Urinary bladder (tissue), 3 donors: ENCODE measurements at regions not wholly inside any gene's neighbourhood (a gene's known extent, or its start where the extent isn't known, plus 50 kb on each side); places are given as distances from the start of the nearest gene placed in this dataset.
"Not testable (repeated sequence)": the region's sequence is repeated elsewhere in the genome, so short reads cannot be mapped to it uniquely, and the experiment has no call there.

ENCODE experiments used
- DNase-seq: peaks from one replicate; pipeline ENCODE4 v3.0.0-alpha.2; 2015; ENCODE audit errors: extremely low spot score
- H3K27ac ChIP-seq: one replicate; pipeline ENCODE4 v1.5.1; 2013; ENCODE audit warnings: low read depth, mild to moderate bottlenecking, moderate library complexity
- H3K36me3 ChIP-seq: one replicate; pipeline ENCODE4 v1.6.1; 2013; ENCODE audit warnings: mild to moderate bottlenecking, moderate library complexity; ENCODE audit not compliant: insufficient read depth
- H3K4me1 ChIP-seq: one replicate; pipeline ENCODE4 v1.6.1; 2013; ENCODE audit warnings: mild to moderate bottlenecking, moderate library complexity; ENCODE audit not compliant: insufficient read depth
- H3K4me3 ChIP-seq: one replicate; pipeline ENCODE4 v1.5.1; 2013; ENCODE audit warnings: low read depth, low read length
- WGBS: extraction: QIAGEN DNeasy Blood & Tissue Kit; methylation state at CpG from one replicate; pipeline ENCODE4 v1.1.7; 2013; 5-methylcytosine and 5-hydroxymethylcytosine counted together
- donor health status: healthy with polysubstance abuse.
- donor health status: healthy.

GRCh38 chr4:165785337-165785736 is 87.7 kb upstream of the TLL1 start:
- no peak overlapping the region for H3K27ac ChIP-seq
- no peak for DNase-seq

GRCh38 chr4:165787516-165788274 is 85.3 kb upstream of the TLL1 start:
- no peak for DNase-seq
- no peaks in the 10 kb centered on the region for H3K36me3 ChIP-seq
- H3K4me3 ChIP-seq: no peak overlapping the region
- H3K27ac ChIP-seq: no peak overlapping the region
- WGBS: 25% methylated on average over 4 of the region's 4 CpGs
- no peaks in the 10 kb centered on the region for H3K4me1 ChIP-seq

More at GRCh38 chr4:165785337-165785736, 87.7 kb upstream of the TLL1 start:
- 69% methylated on average over 2 of the region's 2 CpGs for WGBS
- no peaks in the 10 kb centered on the region for H3K36me3 ChIP-seq
- no peak overlapping the region for H3K4me3 ChIP-seq
- H3K4me1 ChIP-seq: no peaks in the 10 kb centered on the region

GRCh38 chr4:165788686-165789463 is 84.2 kb upstream of the TLL1 start:
- whole genome bisulfite sequencing: 66% methylated on average over 3 of the region's 3 CpGs
- Histone ChIP-seq H3K4me1 (no peaks in the 10 kb centered on the region), H3K36me3 (no peaks in the 10 kb centered on the region), H3K27ac (no peak overlapping the region), H3K4me3 (no peak overlapping the region)
- DNase-seq: no peak

- no peak for DNase-seq
- 69% methylated on average over 2 of the region's 2 CpGs for WGBS
- Histone ChIP-seq H3K4me3 (no peak overlapping the region), H3K27ac (no peak overlapping the region), H3K4me1 (no peaks in the 10 kb centered on the region), H3K36me3 (no peaks in the 10 kb centered on the region)
Measured at GRCh38 chr4:165793236-165793635, 79.8 kb upstream of the TLL1 start.

GRCh38 chr4:165794834-165795233 is 78.2 kb upstream of the TLL1 start:
- DNase-seq: no peak
- Histone ChIP-seq H3K4me3 (no peak overlapping the region), H3K36me3 (no peaks in the 10 kb centered on the region), H3K27ac (no peak overlapping the region), H3K4me1 (no peaks in the 10 kb centered on the region)

GRCh38 chr4:165799384-165799815 is 73.6 kb upstream of the TLL1 start:
- Histone ChIP-seq H3K36me3 (no peaks in the 10 kb centered on the region), H3K4me1 (no peaks in the 10 kb centered on the region), H3K4me3 (no peak overlapping the region), H3K27ac (no peak overlapping the region)
- 97% methylated on average over 28 of the region's 28 CpGs for WGBS
- DNase-seq: no peak

GRCh38 chr4:165802452-165802851 is 70.6 kb upstream of the TLL1 start:
- no peak for DNase-seq
- 83% methylated on average over 2 of the region's 2 CpGs for WGBS
- Histone ChIP-seq H3K27ac (no peak overlapping the region), H3K36me3 (no peaks in the 10 kb centered on the region), H3K4me3 (no peak overlapping the region), H3K4me1 (no peaks in the 10 kb centered on the region)

GRCh38 chr4:165803005-165803404 is 70.0 kb upstream of the TLL1 start:
- no peak overlapping the region for H3K27ac ChIP-seq
- no peaks in the 10 kb centered on the region for H3K36me3 ChIP-seq
- H3K4me1 ChIP-seq: no peaks in the 10 kb centered on the region
- no peak overlapping the region for H3K4me3 ChIP-seq
- DNase-seq: no peak

GRCh38 chr4:165805406-165805805 is 67.6 kb upstream of the TLL1 start:
- no peaks in the 10 kb centered on the region for H3K4me1 ChIP-seq
- no peaks in the 10 kb centered on the region for H3K36me3 ChIP-seq
- DNase-seq: no peak
- no peak overlapping the region for H3K4me3 ChIP-seq
- no peak overlapping the region for H3K27ac ChIP-seq

- Histone ChIP-seq H3K36me3 (no peaks in the 10 kb centered on the region), H3K27ac (no peak overlapping the region), H3K4me3 (no peak overlapping the region), H3K4me1 (no peaks in the 10 kb centered on the region)
- DNase-seq: no peak
Measured at GRCh38 chr4:165806613-165807012, 66.4 kb upstream of the TLL1 start.

- Histone ChIP-seq H3K4me1 (no peaks in the 10 kb centered on the region), H3K27ac (no peak overlapping the region), H3K36me3 (no peaks in the 10 kb centered on the region), H3K4me3 (no peak overlapping the region)
- 67% methylated on average over 2 of the region's 2 CpGs for WGBS
- DNase-seq: no peak
Measured at GRCh38 chr4:165810726-165811125, 62.3 kb upstream of the TLL1 start.

GRCh38 chr4:165813606-165814005 is 59.4 kb upstream of the TLL1 start:
- no peak for DNase-seq
- Histone ChIP-seq H3K4me1 (no peaks in the 10 kb centered on the region), H3K27ac (no peak overlapping the region), H3K4me3 (no peak overlapping the region), H3K36me3 (no peaks in the 10 kb centered on the region)

GRCh38 chr4:165814256-165815020 is 58.6 kb upstream of the TLL1 start:
- no peak for DNase-seq
- Histone ChIP-seq H3K36me3 (no peaks in the 10 kb centered on the region), H3K27ac (no peak overlapping the region), H3K4me1 (no peaks in the 10 kb centered on the region), H3K4me3 (no peak overlapping the region)
- 57% methylated on average over 4 of the region's 4 CpGs for WGBS

- not testable (repeated sequence) for H3K4me3 ChIP-seq, H3K27ac ChIP-seq, H3K4me1 ChIP-seq, DNase-seq, H3K36me3 ChIP-seq
- 90% methylated on average over 6 of the region's 6 CpGs for WGBS
Measured at GRCh38 chr4:165819126-165819525, 53.9 kb upstream of the TLL1 start.
